Neural progenitor cell (in vitro differentiated cells): ENCODE measurements at regions not wholly inside any gene's neighbourhood (a gene's known extent, or its start where the extent isn't known, plus 50 kb on each side); places are given as distances from the start of the nearest gene placed in this dataset.

ENCODE experiments used
- EZH2 ChIP-seq: fragments of 200-600 bp; sonication (generic); IDR thresholded peaks from 2 replicates; pipeline ENCODE4 v1.6.1; 2017; ENCODE audit warnings: antibody characterized with exemption, mild to moderate bottlenecking, moderate library complexity
- EZH2phosphoT487 ChIP-seq: fragments of 200-600 bp; sonication (generic); IDR thresholded peaks from 2 replicates; pipeline ENCODE4 v1.6.1; 2017; ENCODE audit warnings: antibody characterized with exemption
- TF ChIP-seq, protein P1 (sequence below): fragments of 200-600 bp; sonication (generic); IDR thresholded peaks from 2 replicates; pipeline ENCODE4 v1.5.1; 2017; ENCODE audit warnings: antibody characterized with exemption, mild to moderate bottlenecking

DNA sequence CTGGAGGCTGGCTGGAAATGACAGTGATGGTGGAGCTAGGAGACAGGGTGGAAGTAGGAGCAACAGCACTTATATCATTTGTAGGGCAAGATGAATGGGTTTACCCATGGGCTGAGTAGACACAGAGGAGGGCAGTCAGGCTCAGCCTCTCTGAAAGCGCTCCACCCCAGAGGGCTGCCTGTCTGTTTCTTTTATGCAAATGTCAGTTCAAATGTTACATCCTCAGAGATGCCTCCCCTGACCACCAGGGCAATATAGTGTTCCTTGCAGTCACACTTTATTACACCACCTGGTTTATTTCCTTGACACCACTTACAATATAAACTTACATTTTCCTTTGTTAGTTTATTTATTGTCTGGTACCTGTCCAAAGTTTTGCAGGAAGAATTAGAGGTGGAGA is 159.5 kb upstream of the IL12B start:
- no peak for TF ChIP-seq EZH2
- TF ChIP-seq, protein P1, sequence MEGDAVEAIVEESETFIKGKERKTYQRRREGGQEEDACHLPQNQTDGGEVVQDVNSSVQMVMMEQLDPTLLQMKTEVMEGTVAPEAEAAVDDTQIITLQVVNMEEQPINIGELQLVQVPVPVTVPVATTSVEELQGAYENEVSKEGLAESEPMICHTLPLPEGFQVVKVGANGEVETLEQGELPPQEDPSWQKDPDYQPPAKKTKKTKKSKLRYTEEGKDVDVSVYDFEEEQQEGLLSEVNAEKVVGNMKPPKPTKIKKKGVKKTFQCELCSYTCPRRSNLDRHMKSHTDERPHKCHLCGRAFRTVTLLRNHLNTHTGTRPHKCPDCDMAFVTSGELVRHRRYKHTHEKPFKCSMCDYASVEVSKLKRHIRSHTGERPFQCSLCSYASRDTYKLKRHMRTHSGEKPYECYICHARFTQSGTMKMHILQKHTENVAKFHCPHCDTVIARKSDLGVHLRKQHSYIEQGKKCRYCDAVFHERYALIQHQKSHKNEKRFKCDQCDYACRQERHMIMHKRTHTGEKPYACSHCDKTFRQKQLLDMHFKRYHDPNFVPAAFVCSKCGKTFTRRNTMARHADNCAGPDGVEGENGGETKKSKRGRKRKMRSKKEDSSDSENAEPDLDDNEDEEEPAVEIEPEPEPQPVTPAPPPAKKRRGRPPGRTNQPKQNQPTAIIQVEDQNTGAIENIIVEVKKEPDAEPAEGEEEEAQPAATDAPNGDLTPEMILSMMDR = no peak
- TF ChIP-seq EZH2phosphoT487 = no peak
